ENCODE measurements at regions not wholly inside any gene's neighbourhood (a gene's known extent, or its start where the extent isn't known, plus 50 kb on each side); places are given as distances from the start of the nearest gene placed in this dataset.

- peaks cover 11% of the 10 kb centered on the region for H3K27me3 Mint-ChIP-seq (ENCODE audit: low read depth)
- DNase-seq (ENCODE audit: low spot score) (no peak), ATAC-seq (no peak)
- H3K27ac Mint-ChIP-seq = no peak overlapping the region
- ChIA-PET CTCF (interaction anchor here (0.6 kb wide), 1 partner anchor 291 kb away, joined by 3 read pairs; no protein-coding TSS in a partner anchor), POLR2A (interaction anchor here (0.6 kb wide), 1 partner anchor 1438 kb away, joined by 5 read pairs; no protein-coding TSS in a partner anchor)
- H3K4me1 Mint-ChIP-seq = peaks cover 24% of the 10 kb centered on the region
- H3K4me3 Mint-ChIP-seq = peak overlapping the region; percentile 51
- H3K36me3 Mint-ChIP-seq = no peaks in the 10 kb centered on the region
- TF ChIP-seq, protein P1, sequence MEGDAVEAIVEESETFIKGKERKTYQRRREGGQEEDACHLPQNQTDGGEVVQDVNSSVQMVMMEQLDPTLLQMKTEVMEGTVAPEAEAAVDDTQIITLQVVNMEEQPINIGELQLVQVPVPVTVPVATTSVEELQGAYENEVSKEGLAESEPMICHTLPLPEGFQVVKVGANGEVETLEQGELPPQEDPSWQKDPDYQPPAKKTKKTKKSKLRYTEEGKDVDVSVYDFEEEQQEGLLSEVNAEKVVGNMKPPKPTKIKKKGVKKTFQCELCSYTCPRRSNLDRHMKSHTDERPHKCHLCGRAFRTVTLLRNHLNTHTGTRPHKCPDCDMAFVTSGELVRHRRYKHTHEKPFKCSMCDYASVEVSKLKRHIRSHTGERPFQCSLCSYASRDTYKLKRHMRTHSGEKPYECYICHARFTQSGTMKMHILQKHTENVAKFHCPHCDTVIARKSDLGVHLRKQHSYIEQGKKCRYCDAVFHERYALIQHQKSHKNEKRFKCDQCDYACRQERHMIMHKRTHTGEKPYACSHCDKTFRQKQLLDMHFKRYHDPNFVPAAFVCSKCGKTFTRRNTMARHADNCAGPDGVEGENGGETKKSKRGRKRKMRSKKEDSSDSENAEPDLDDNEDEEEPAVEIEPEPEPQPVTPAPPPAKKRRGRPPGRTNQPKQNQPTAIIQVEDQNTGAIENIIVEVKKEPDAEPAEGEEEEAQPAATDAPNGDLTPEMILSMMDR (IDR thresholded peaks at IDR 0.05) = no peak
- H3K9me3 Mint-ChIP-seq = no peaks in the 10 kb centered on the region
These were observed 198.4 kb downstream of the TRIM27 start for GRCh38 chr6:28725274-28725809.

GRCh38 chr6:28725890-28726348 lies 197.9 kb downstream of the TRIM27 start:
- H3K36me3 Mint-ChIP-seq = no peaks in the 10 kb centered on the region
- ATAC-seq = peak; percentile 84
- peak; percentile 48; the same call in 1 of the 2 replicates for TF ChIP-seq ETV6 (CRISPR knock-in tag; IDR thresholded peaks at IDR 0.05)
- TF ChIP-seq, protein P2, sequence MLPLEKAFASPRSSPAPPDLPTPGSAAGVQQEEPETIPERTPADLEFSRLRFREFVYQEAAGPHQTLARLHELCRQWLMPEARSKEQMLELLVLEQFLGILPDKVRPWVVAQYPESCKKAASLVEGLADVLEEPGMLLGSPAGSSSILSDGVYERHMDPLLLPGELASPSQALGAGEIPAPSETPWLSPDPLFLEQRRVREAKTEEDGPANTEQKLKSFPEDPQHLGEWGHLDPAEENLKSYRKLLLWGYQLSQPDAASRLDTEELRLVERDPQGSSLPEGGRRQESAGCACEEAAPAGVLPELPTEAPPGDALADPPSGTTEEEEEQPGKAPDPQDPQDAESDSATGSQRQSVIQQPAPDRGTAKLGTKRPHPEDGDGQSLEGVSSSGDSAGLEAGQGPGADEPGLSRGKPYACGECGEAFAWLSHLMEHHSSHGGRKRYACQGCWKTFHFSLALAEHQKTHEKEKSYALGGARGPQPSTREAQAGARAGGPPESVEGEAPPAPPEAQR (CRISPR knock-in tag; IDR thresholded peaks at IDR 0.05) = no peak
- TF ChIP-seq TEAD1 (CRISPR knock-in tag; IDR thresholded peaks at IDR 0.05) = 0 out of 2 replicates have a peak, but pooled peaks have one; percentile 39
- TF ChIP-seq, protein P3, sequence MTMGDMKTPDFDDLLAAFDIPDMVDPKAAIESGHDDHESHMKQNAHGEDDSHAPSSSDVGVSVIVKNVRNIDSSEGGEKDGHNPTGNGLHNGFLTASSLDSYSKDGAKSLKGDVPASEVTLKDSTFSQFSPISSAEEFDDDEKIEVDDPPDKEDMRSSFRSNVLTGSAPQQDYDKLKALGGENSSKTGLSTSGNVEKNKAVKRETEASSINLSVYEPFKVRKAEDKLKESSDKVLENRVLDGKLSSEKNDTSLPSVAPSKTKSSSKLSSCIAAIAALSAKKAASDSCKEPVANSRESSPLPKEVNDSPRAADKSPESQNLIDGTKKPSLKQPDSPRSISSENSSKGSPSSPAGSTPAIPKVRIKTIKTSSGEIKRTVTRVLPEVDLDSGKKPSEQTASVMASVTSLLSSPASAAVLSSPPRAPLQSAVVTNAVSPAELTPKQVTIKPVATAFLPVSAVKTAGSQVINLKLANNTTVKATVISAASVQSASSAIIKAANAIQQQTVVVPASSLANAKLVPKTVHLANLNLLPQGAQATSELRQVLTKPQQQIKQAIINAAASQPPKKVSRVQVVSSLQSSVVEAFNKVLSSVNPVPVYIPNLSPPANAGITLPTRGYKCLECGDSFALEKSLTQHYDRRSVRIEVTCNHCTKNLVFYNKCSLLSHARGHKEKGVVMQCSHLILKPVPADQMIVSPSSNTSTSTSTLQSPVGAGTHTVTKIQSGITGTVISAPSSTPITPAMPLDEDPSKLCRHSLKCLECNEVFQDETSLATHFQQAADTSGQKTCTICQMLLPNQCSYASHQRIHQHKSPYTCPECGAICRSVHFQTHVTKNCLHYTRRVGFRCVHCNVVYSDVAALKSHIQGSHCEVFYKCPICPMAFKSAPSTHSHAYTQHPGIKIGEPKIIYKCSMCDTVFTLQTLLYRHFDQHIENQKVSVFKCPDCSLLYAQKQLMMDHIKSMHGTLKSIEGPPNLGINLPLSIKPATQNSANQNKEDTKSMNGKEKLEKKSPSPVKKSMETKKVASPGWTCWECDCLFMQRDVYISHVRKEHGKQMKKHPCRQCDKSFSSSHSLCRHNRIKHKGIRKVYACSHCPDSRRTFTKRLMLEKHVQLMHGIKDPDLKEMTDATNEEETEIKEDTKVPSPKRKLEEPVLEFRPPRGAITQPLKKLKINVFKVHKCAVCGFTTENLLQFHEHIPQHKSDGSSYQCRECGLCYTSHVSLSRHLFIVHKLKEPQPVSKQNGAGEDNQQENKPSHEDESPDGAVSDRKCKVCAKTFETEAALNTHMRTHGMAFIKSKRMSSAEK (CRISPR knock-in tag; IDR thresholded peaks at IDR 0.05; ENCODE audit: borderline replicate concordance) = no peak
- peak; percentile 81; the same call in 1 of the 2 replicates for TF ChIP-seq EMX1 (CRISPR knock-in tag; IDR thresholded peaks at IDR 0.05)
- peak; percentile 77 for DNase-seq (ENCODE audit: low spot score)
- H3K4me1 Mint-ChIP-seq = peaks cover 20% of the 10 kb centered on the region
- peaks cover 12% of the 10 kb centered on the region for H3K27me3 Mint-ChIP-seq (ENCODE audit: low read depth)
- CTCF ChIA-PET = interaction anchor here (0.6 kb wide), 1 partner anchor 290 kb away, joined by 3 read pairs; no protein-coding TSS in a partner anchor
- POLR2A ChIA-PET = interaction anchor here (0.6 kb wide), 1 partner anchor 1439 kb away, joined by 5 read pairs; no protein-coding TSS in a partner anchor
- H3K27ac Mint-ChIP-seq = no peak overlapping the region
- peak overlapping the region; percentile 51 for H3K4me3 Mint-ChIP-seq
- no peaks in the 10 kb centered on the region for H3K9me3 Mint-ChIP-seq

- H3K27ac Mint-ChIP-seq = no peak overlapping the region
- POLR2A ChIA-PET = no interaction called here
- H3K27me3 Mint-ChIP-seq (ENCODE audit: low read depth) = peaks cover 20% of the 10 kb centered on the region
- TF ChIP-seq NR2C2 (CRISPR knock-in tag; IDR thresholded peaks at IDR 0.05) (no peak), ZMAT4 (CRISPR knock-in tag; IDR thresholded peaks at IDR 0.05) (no peak), MAX (CRISPR knock-in tag; IDR thresholded peaks at IDR 0.05) (no peak), GRHL2 (CRISPR knock-in tag; IDR thresholded peaks at IDR 0.05; ENCODE audit: insufficient replicate concordance, severe bottlenecking) (no peak), ZNF396 (CRISPR knock-in tag; IDR thresholded peaks at IDR 0.05; ENCODE audit: borderline replicate concordance) (no peak), STAT6 (CRISPR knock-in tag; conservative IDR thresholded peaks at IDR 0.05; ENCODE audit: low read depth) (no peak)
- TF ChIP-seq, protein P3 (CRISPR knock-in tag; IDR thresholded peaks at IDR 0.05; ENCODE audit: borderline replicate concordance) = no peak
These were observed 197.0 kb downstream of the TRIM27 start for GRCh38 chr6:28726569-28727309.

More at GRCh38 chr6:28726569-28727309, 197.0 kb downstream of the TRIM27 start:
- no peak overlapping the region for H3K4me3 Mint-ChIP-seq
- ATAC-seq (no peak), DNase-seq (ENCODE audit: low spot score) (no peak)
- H3K4me1 Mint-ChIP-seq = peaks cover 15% of the 10 kb centered on the region
- H3K9me3 Mint-ChIP-seq = no peaks in the 10 kb centered on the region
- CTCF ChIA-PET = interaction anchor here (0.6 to 0.7 kb wide), 2 partner anchors 105 to 110 kb away, joined by 3 read pairs; no protein-coding TSS in a partner anchor
- no peaks in the 10 kb centered on the region for H3K36me3 Mint-ChIP-seq

Data from WTC11 (cell line).